ENCODE measurements at regions not wholly inside any gene's neighbourhood (a gene's known extent, or its start where the extent isn't known, plus 50 kb on each side); places are given as distances from the start of the nearest gene placed in this dataset.

DNA sequence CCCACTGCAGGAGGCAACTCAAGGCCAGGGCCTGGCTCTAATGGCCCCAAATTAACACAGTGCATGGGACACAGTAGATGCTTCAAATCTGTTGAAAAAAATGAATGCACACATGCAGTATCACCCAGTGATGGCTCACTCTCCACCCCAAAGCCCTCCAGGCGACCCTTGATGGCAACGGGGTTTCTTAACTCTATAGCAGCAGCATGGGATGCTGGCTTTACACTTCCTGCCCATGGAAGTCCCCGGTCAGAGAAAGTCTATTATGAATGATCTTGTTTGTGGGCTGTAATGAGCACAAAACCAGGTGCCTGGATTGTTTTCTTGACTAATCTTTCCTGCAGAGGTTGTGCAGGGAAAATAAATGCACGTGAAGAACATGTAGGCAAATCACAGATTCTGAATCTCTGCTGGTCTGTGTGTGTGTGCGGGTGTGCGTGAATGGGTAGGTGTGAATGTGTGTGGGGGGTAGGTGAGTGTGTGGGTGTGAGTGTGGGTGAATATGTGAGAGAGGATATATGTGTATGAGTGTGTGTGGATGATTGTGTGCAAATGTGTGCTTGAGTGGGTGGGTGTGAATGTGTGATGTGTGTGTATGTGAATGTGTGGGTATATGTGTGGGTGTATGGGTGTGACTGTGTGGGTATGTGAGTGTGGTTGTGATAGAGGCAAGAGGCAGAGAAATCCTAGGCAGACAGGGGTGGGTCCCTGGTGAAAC lies 60.1 kb upstream of the MLN start:
- no peak for DNase-seq
- BruUV-seq (replicated peaks) = no TSS peak
- Mint-ChIP-seq H3K36me3 (ENCODE audit: insufficient read depth, unreplicated experiment) (no peaks in the 10 kb centered on the region), H3K27ac (ENCODE audit: unreplicated experiment) (no peak overlapping the region), H3K4me3 (ENCODE audit: low read depth, unreplicated experiment) (no peak overlapping the region), H3K4me1 (ENCODE audit: low read depth, unreplicated experiment) (no peaks in the 10 kb centered on the region), H3K27me3 (ENCODE audit: unreplicated experiment) (peaks cover 100% of the 10 kb centered on the region), H3K9me3 (ENCODE audit: low read depth, unreplicated experiment) (peaks cover 2% of the 10 kb centered on the region)
- TF ChIP-seq, protein P1, sequence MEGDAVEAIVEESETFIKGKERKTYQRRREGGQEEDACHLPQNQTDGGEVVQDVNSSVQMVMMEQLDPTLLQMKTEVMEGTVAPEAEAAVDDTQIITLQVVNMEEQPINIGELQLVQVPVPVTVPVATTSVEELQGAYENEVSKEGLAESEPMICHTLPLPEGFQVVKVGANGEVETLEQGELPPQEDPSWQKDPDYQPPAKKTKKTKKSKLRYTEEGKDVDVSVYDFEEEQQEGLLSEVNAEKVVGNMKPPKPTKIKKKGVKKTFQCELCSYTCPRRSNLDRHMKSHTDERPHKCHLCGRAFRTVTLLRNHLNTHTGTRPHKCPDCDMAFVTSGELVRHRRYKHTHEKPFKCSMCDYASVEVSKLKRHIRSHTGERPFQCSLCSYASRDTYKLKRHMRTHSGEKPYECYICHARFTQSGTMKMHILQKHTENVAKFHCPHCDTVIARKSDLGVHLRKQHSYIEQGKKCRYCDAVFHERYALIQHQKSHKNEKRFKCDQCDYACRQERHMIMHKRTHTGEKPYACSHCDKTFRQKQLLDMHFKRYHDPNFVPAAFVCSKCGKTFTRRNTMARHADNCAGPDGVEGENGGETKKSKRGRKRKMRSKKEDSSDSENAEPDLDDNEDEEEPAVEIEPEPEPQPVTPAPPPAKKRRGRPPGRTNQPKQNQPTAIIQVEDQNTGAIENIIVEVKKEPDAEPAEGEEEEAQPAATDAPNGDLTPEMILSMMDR (IDR thresholded peaks at IDR 0.05; ENCODE audit: unreplicated experiment) = no peak
- intact Hi-C loops (cut with micrococcal nuclease; ENCODE audit: unreplicated experiment) = no loop called here
- CTCF ChIA-PET = no interaction called here

DNA sequence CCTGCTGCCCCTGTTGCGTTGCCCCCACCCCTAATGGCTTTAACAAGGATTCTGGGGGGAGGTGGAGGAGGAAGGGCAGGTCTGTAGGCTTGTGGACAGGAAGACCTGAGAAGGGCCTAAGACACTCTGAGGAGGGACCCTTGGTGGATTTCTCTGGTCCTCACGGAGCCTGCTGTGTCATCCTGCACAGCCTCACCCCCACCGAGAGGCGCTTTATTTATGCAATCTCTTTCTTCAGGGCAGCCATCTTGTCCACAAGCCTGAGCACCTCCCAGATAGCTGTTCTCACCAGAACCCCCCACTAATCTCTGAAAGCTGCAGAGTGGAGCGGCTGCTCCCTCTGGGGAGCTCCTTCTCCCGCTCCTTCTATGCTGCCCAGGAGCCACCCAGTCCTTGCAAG lies 59.3 kb upstream of the MLN start:
- Mint-ChIP-seq H3K4me1 (ENCODE audit: low read depth, unreplicated experiment) (no peaks in the 10 kb centered on the region), H3K4me3 (ENCODE audit: low read depth, unreplicated experiment) (no peak overlapping the region), H3K9me3 (ENCODE audit: low read depth, unreplicated experiment) (peaks cover 2% of the 10 kb centered on the region), H3K27ac (ENCODE audit: unreplicated experiment) (no peak overlapping the region), H3K36me3 (ENCODE audit: insufficient read depth, unreplicated experiment) (no peaks in the 10 kb centered on the region), H3K27me3 (ENCODE audit: unreplicated experiment) (peaks cover 100% of the 10 kb centered on the region)
- no peak for DNase-seq
- intact Hi-C loops (cut with micrococcal nuclease; ENCODE audit: unreplicated experiment) = no loop called here
- no TSS peak for BruUV-seq (replicated peaks)
- CTCF ChIA-PET = no interaction called here
- TF ChIP-seq, protein P1 (IDR thresholded peaks at IDR 0.05; ENCODE audit: unreplicated experiment) = no peak

DNA sequence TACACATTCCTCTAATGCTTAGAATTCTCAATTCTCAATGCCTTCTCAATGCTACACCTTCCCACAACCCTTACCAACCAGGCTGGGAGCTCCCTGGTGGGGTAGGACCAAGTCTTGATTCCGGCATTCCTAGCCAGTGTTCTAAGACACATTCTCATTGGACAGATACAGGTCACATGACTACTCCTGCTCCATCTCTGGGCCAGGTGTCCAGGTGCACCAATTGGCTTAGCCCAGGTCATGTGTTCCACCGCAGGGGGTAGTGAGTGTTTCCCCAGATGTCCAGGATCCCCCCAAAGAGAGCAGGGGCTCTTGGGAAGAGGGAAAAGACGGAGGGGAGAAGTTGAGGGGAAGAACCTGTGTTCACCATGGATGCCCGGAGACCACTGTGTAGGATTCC lies 58.7 kb upstream of the MLN start:
- DNase-seq = no peak
- intact Hi-C loops (cut with micrococcal nuclease; ENCODE audit: unreplicated experiment) = no loop called here
- Mint-ChIP-seq H3K27ac (ENCODE audit: unreplicated experiment) (no peak overlapping the region), H3K27me3 (ENCODE audit: unreplicated experiment) (peaks cover 100% of the 10 kb centered on the region), H3K4me3 (ENCODE audit: low read depth, unreplicated experiment) (no peak overlapping the region), H3K4me1 (ENCODE audit: low read depth, unreplicated experiment) (no peaks in the 10 kb centered on the region), H3K9me3 (ENCODE audit: low read depth, unreplicated experiment) (peaks cover 2% of the 10 kb centered on the region), H3K36me3 (ENCODE audit: insufficient read depth, unreplicated experiment) (no peaks in the 10 kb centered on the region)
- CTCF ChIA-PET = no interaction called here
- TF ChIP-seq, protein P1 (IDR thresholded peaks at IDR 0.05; ENCODE audit: unreplicated experiment) = no peak
- BruUV-seq (replicated peaks) = no TSS peak

DNA sequence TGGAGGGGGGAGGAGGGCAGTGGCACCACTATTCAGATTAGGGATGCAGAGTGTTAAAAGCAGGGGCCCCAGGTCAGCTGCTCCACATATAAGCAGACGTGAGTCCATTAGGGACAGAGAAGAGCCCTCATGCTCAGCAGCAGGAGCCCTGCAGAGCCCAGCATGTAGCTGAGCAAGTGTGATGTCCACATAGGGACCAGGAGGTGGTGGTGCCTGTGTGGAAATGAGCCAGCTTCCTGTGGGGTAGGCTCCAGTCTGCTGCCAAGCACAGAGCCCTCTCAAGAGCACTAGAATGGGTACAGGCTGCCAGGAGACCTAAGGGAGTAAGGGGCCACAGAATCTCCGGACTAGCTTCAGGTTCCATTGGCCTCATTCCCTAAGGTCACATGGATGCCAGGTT lies 57.9 kb upstream of the MLN start:
- TF ChIP-seq, protein P1 (IDR thresholded peaks at IDR 0.05; ENCODE audit: unreplicated experiment) = no peak
- CTCF ChIA-PET = interaction anchor here (0.6 to 1.1 kb wide), 2 partner anchors 9 to 1804 kb away, joined by 3 to 4 read pairs; no protein-coding TSS in a partner anchor
- H3K4me1 Mint-ChIP-seq (ENCODE audit: low read depth, unreplicated experiment) = no peaks in the 10 kb centered on the region
- no peak overlapping the region for H3K4me3 Mint-ChIP-seq (ENCODE audit: low read depth, unreplicated experiment)
- no peaks in the 10 kb centered on the region for H3K36me3 Mint-ChIP-seq (ENCODE audit: insufficient read depth, unreplicated experiment)
- H3K9me3 Mint-ChIP-seq (ENCODE audit: low read depth, unreplicated experiment) = peaks cover 2% of the 10 kb centered on the region
- H3K27me3 Mint-ChIP-seq (ENCODE audit: unreplicated experiment) = peaks cover 100% of the 10 kb centered on the region
- H3K27ac Mint-ChIP-seq (ENCODE audit: unreplicated experiment) = no peak overlapping the region
- no TSS peak for BruUV-seq (replicated peaks)
- intact Hi-C loops (cut with micrococcal nuclease; ENCODE audit: unreplicated experiment) = no loop called here
- no peak for DNase-seq

All from Calu3 (cell line).